Cardiac muscle cell (in vitro differentiated cells and primary cell): ENCODE measurements at regions not wholly inside any gene's neighbourhood (a gene's known extent, or its start where the extent isn't known, plus 50 kb on each side); places are given as distances from the start of the nearest gene placed in this dataset.

Experiments
- DNase-seq, 2 donors: peaks; one replicate each; pipeline versions ENCODE4 v3.0.0 to v3.0.0-alpha.2; 2010 to 2017; ENCODE audit warnings: low read depth in 1 of 2, low spot score in 1 of 2
- H3K27ac ChIP-seq: fragments of 200-600 bp; sonication (generic); 2 replicates; pipeline ENCODE4 v1.5.1; 2016
- H3K27me3 ChIP-seq: fragments of 200-600 bp; sonication (generic); 2 replicates; pipeline ENCODE4 v1.6.0; 2016; ENCODE audit warnings: control low read depth
- H3K36me3 ChIP-seq: fragments of 200-600 bp; sonication (generic); 2 replicates; pipeline ENCODE4 v1.5.1; 2016; ENCODE audit warnings: control low read depth
- H3K4me1 ChIP-seq: fragments of 200-600 bp; sonication (generic); 2 replicates; pipeline ENCODE4 v1.8.1; 2017; ENCODE audit warnings: low read depth, mild to moderate bottlenecking, mixed run types
- H3K4me3 ChIP-seq: fragments of 200-600 bp; sonication (generic); 2 replicates; pipeline ENCODE4 v1.5.1; 2016; ENCODE audit warnings: mild to moderate bottlenecking
- H3K9me3 ChIP-seq: fragments of 200-600 bp; sonication (generic); 2 replicates; pipeline ENCODE4 v1.5.1; 2017; ENCODE audit warnings: low read depth, mild to moderate bottlenecking, control low read depth
- TF ChIP-seq, protein P1 (sequence below): IDR thresholded peaks from 2 replicates; pipeline ENCODE4 v1.5.1; 2012; ENCODE audit warnings: low read depth, mild to moderate bottlenecking, low read length

DNA sequence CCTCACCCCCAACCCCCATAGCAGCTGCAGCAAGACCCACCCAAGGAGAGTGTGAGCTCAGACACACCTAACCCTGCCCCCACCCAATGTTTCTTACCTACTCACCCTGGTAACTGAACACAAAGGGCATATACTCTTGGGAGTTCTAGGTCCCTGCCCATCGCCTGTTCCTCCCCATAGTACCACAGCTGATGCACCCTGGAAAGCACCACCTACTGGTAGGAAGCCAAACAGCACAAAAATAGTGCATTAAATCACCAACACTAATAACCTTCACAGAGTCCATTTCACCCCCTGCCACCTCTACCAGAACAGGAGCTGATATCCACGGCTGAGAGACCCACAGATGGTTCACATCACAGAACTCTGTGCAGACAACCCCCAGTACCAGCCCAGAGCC, 245.2 kb downstream of the EFHB start:
- no peaks in the 10 kb centered on the region for H3K27me3 ChIP-seq
- TF ChIP-seq, protein P1, sequence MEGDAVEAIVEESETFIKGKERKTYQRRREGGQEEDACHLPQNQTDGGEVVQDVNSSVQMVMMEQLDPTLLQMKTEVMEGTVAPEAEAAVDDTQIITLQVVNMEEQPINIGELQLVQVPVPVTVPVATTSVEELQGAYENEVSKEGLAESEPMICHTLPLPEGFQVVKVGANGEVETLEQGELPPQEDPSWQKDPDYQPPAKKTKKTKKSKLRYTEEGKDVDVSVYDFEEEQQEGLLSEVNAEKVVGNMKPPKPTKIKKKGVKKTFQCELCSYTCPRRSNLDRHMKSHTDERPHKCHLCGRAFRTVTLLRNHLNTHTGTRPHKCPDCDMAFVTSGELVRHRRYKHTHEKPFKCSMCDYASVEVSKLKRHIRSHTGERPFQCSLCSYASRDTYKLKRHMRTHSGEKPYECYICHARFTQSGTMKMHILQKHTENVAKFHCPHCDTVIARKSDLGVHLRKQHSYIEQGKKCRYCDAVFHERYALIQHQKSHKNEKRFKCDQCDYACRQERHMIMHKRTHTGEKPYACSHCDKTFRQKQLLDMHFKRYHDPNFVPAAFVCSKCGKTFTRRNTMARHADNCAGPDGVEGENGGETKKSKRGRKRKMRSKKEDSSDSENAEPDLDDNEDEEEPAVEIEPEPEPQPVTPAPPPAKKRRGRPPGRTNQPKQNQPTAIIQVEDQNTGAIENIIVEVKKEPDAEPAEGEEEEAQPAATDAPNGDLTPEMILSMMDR = no peak
- H3K27ac ChIP-seq = no peak overlapping the region
- DNase-seq = no peak
- H3K9me3 ChIP-seq = no peaks in the 10 kb centered on the region
- no peak overlapping the region for H3K4me3 ChIP-seq
- no peaks in the 10 kb centered on the region for H3K4me1 ChIP-seq
- no peaks in the 10 kb centered on the region for H3K36me3 ChIP-seq

DNA sequence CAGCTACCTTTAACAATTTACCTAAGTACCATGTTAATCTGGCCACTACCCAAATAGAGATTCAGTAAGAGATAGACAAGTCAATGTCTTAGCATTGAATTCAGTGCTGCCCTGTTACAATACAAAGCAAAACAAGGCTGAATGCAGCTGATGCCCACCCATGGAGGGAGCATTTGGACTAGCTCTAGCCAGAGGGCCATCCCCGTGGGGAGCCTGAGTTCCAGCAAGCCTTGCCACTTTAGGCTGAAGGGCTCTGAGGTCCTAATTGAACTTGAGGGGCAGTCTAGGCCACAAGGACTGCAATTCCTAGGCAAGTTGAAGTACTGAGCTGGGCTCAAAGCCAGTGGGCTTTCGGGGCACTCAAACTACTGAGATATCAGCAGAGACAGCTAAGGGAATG, 265.9 kb downstream of the EFHB start:
- TF ChIP-seq, protein P1 = no peak
- no peak overlapping the region for H3K4me3 ChIP-seq
- H3K27me3 ChIP-seq = no peaks in the 10 kb centered on the region
- no peak for DNase-seq
- no peaks in the 10 kb centered on the region for H3K4me1 ChIP-seq
- no peaks in the 10 kb centered on the region for H3K9me3 ChIP-seq
- no peak overlapping the region for H3K27ac ChIP-seq
- H3K36me3 ChIP-seq = no peaks in the 10 kb centered on the region

DNA sequence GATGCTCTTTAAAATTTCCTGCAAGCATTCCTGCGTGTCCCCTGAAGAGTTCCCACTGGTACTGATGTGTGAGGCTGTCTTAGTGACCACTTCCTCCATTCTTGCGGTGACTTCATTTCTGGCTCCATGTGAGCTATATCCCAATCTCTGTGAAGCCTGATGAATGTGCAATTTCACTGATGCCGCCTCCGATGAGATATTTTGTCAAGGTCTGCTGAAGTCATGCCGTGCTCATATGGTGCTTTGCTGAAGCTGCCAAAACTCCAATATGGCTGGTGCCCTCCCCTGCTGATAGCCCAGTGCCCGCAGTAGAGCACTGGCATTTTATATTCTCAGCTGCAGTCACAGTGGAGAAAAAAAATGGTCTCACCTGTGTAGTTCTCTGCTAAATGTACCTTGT, 271.5 kb downstream of the EFHB start:
- Histone ChIP-seq H3K27me3 (no peaks in the 10 kb centered on the region), H3K36me3 (no peaks in the 10 kb centered on the region), H3K9me3 (no peaks in the 10 kb centered on the region), H3K27ac (no peak overlapping the region), H3K4me3 (no peak overlapping the region), H3K4me1 (no peaks in the 10 kb centered on the region)
- TF ChIP-seq, protein P1 = no peak
- DNase-seq = no peak

DNA sequence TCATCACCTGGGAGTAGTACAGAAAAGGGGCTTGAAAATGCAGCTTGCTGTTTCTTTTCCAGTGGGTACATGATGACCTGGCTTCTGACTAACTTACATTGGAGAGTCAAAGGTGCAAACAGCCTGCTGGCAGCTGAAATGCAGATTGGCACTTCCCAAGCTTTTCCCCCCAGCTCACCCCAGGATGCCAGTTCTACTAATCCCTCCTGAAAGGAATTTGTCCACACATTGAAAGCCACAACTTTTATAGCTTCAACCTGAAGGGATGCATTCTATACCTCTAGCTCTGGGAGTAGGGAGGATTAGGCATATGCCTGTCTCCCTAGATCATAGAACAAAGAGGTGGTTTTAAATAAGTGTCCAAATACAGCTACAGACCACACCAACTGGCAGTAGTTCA, 281.7 kb downstream of the EFHB start:
- TF ChIP-seq, protein P1 = no peak
- H3K27ac ChIP-seq = no peak overlapping the region
- H3K4me3 ChIP-seq = no peak overlapping the region
- no peaks in the 10 kb centered on the region for H3K27me3 ChIP-seq
- no peaks in the 10 kb centered on the region for H3K4me1 ChIP-seq
- H3K36me3 ChIP-seq = no peaks in the 10 kb centered on the region
- no peak for DNase-seq
- H3K9me3 ChIP-seq = no peaks in the 10 kb centered on the region

DNA sequence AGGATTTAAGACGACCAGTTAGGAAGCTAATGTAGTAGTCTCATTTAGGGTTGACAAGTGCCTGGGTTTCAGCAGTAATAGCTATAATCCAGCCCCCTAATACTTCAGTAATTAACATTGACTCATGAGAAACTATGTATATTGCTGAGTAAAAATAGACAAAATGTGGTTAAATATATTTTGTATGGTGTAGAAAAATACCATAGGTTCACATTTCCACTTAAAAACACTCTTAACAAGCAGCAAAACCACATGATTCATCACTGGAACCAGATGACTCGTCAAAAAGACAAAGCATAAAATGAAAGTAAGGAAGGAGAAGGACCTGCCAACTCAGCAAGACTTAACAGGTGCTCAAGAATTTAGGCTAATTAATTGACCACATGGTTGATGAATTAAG, 288.9 kb downstream of the EFHB start:
- Histone ChIP-seq H3K4me1 (no peaks in the 10 kb centered on the region), H3K36me3 (no peaks in the 10 kb centered on the region), H3K27me3 (no peaks in the 10 kb centered on the region), H3K9me3 (no peaks in the 10 kb centered on the region), H3K27ac (no peak overlapping the region), H3K4me3 (no peak overlapping the region)
- no peak for DNase-seq
- TF ChIP-seq, protein P1 = no peak

DNA sequence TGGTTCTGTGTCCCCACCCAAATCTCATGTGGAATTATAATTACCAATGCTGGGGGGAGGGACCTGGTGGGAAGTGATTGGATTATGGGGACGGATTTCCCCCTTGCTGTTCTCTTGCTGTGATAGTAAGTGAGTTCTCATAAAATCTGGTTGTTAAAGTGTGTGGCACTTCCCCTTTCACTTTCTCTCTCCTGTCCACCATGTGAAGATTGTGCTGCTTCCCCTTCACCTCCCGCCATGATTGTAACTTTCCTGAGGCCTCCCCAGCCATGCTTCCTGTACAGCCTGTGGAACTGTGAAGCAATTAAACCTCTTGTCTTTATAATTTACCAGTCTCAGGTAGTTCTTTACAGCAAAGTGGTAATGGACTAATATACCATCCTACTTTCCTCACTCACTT, 289.6 kb downstream of the EFHB start:
- H3K27ac ChIP-seq = no peak overlapping the region
- TF ChIP-seq, protein P1 = no peak
- no peak overlapping the region for H3K4me3 ChIP-seq
- H3K9me3 ChIP-seq = no peaks in the 10 kb centered on the region
- DNase-seq = no peak
- H3K27me3 ChIP-seq = no peaks in the 10 kb centered on the region
- no peaks in the 10 kb centered on the region for H3K36me3 ChIP-seq
- H3K4me1 ChIP-seq = no peaks in the 10 kb centered on the region
